ENCODE measurements at regions not wholly inside any gene's neighbourhood (a gene's known extent, or its start where the extent isn't known, plus 50 kb on each side); places are given as distances from the start of the nearest gene placed in this dataset.

GRCh38 chr12:125434936-125435443 lies 369.8 kb downstream of the AACS start:
- Histone ChIP-seq H3K36me3 (ENCODE audit: control insufficient read depth, insufficient read depth, low read length) (no peaks in the 10 kb centered on the region), H3K27me3 (ENCODE audit: control insufficient read depth, insufficient read depth, low read length) (no peaks in the 10 kb centered on the region), H3K4me3 (ENCODE audit: low read depth, low read length) (no peak overlapping the region)
- DNase-seq (ENCODE audit: low read depth) = no peak
- TF ChIP-seq CTCF (IDR thresholded peaks at IDR 0.05; ENCODE audit: insufficient read depth, low read depth, low read length) = no peak
- POLR2A ChIA-PET = no interaction called here
- CTCF ChIA-PET = no interaction called here

DNA sequence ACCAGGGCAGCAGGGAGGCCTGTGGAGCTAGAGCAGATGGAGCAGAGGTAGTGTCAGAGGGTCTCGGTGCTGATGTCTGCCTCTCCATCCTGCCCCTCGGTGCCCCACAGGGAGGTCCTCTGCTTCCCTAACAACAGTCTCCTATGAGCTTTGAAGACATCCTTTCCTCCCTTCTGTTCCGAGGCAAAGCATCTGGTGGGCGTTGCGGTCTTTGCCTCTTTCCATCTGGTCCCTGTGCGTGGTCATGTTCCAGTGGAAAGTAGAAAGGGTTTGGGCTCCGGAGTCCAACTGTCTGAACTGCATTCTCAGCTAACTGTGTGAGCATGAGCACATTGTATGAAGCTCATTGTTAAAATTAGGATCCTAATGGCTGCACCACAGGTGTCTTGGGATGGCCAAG lies 370.6 kb downstream of the AACS start:
- POLR2A ChIA-PET = no interaction called here
- no peak for DNase-seq (ENCODE audit: low read depth)
- TF ChIP-seq CTCF (IDR thresholded peaks at IDR 0.05; ENCODE audit: insufficient read depth, low read depth, low read length) = no peak
- no peak overlapping the region for H3K4me3 ChIP-seq (ENCODE audit: low read depth, low read length)
- H3K27me3 ChIP-seq (ENCODE audit: control insufficient read depth, insufficient read depth, low read length) = no peaks in the 10 kb centered on the region
- CTCF ChIA-PET = no interaction called here
- H3K36me3 ChIP-seq (ENCODE audit: control insufficient read depth, insufficient read depth, low read length) = no peaks in the 10 kb centered on the region

GRCh38 chr12:125436686-125437085 lies 371.5 kb downstream of the AACS start:
- Histone ChIP-seq H3K27me3 (ENCODE audit: control insufficient read depth, insufficient read depth, low read length) (no peaks in the 10 kb centered on the region), H3K4me3 (ENCODE audit: low read depth, low read length) (no peak overlapping the region), H3K36me3 (ENCODE audit: control insufficient read depth, insufficient read depth, low read length) (no peaks in the 10 kb centered on the region)
- CTCF ChIA-PET = no interaction called here
- DNase-seq (ENCODE audit: low read depth) = no peak
- POLR2A ChIA-PET = no interaction called here
- no peak for TF ChIP-seq CTCF (IDR thresholded peaks at IDR 0.05; ENCODE audit: insufficient read depth, low read depth, low read length)

DNA sequence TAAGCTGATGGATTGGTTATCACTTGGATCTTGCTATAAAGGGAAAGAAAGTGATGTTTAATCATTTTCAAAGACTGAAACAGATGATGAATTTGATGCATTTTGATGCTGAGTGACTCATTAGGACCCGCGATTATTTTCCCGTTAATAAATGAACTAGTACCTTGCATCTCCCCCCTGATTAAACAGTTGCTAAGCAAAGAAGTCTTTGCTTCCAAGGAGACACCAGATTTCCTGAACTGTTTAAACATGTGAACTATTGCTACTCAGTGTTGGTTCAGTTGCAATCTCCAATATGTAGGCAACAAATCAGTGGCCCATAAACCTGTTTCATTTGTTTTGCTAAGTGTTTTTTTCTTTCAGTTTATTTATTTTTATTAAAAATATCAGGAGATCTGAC lies 375.2 kb downstream of the AACS start:
- Histone ChIP-seq H3K36me3 (ENCODE audit: control insufficient read depth, insufficient read depth, low read length) (no peaks in the 10 kb centered on the region), H3K27me3 (ENCODE audit: control insufficient read depth, insufficient read depth, low read length) (no peaks in the 10 kb centered on the region), H3K4me3 (ENCODE audit: low read depth, low read length) (no peak overlapping the region)
- DNase-seq (ENCODE audit: low read depth) = no peak
- ChIA-PET CTCF (no interaction called here), POLR2A (no interaction called here)
- no peak for TF ChIP-seq CTCF (IDR thresholded peaks at IDR 0.05; ENCODE audit: insufficient read depth, low read depth, low read length)

GRCh38 chr12:125443341-125443740 lies 378.1 kb downstream of the AACS start:
- ChIA-PET CTCF (no interaction called here), POLR2A (no interaction called here)
- TF ChIP-seq CTCF (IDR thresholded peaks at IDR 0.05; ENCODE audit: insufficient read depth, low read depth, low read length) = no peak
- H3K36me3 ChIP-seq (ENCODE audit: control insufficient read depth, insufficient read depth, low read length) = no peaks in the 10 kb centered on the region
- no peak for DNase-seq (ENCODE audit: low read depth)
- H3K27me3 ChIP-seq (ENCODE audit: control insufficient read depth, insufficient read depth, low read length) = no peaks in the 10 kb centered on the region
- no peak overlapping the region for H3K4me3 ChIP-seq (ENCODE audit: low read depth, low read length)
